PC-3 (cell line): ENCODE measurements at regions not wholly inside any gene's neighbourhood (a gene's known extent, or its start where the extent isn't known, plus 50 kb on each side); places are given as distances from the start of the nearest gene placed in this dataset.

Source experiments
- ATAC-seq: fragments of 200-7000 bp; cut with Tn5 transposase; 2 replicates; pipeline ENCODE4 v1.9.1; 2020; ENCODE audit warnings: mild to moderate bottlenecking, moderate library complexity
- BruUV-seq: library from RNA; stranded (reverse); fragments of 400-500 nt; replicated peaks from 2 replicates; lab custom pipeline; 2021; lab: Mats Ljungman, UMichigan
- CTCF ChIA-PET: fragments of 300-600 bp; sonication (Branson Sonifier 250); formaldehyde crosslinking; loops from one replicate; lab custom pipeline; 2022; ENCODE audit warnings: antibody characterized with exemption; lab: Charles Lee
- POLR2A ChIA-PET: fragments of 300-600 bp; sonication (Branson Sonifier 250); formaldehyde crosslinking; loops from one replicate; lab custom pipeline; 2022; ENCODE audit warnings: antibody characterized with exemption; ENCODE audit not compliant: unreplicated experiment; lab: Charles Lee
- DNase-seq: peaks from one replicate; pipeline ENCODE4 v3.0.0-alpha.2; 2015
- H2AFZ ChIP-seq: fragments of 300-600 bp; sonication (generic); 2 replicates; pipeline ENCODE4 v1.6.0; 2016; ENCODE audit warnings: antibody characterized with exemption, low read length
- H3F3A ChIP-seq: fragments of 300-600 bp; sonication (generic); one replicate; pipeline ENCODE4 v1.6.0; 2017; ENCODE audit warnings: antibody characterized with exemption, low read length, control low read depth, mild to moderate bottlenecking; ENCODE audit not compliant: unreplicated experiment
- H3K27ac ChIP-seq: fragments of 300-600 bp; sonication (generic); 2 replicates; pipeline ENCODE4 v1.5.1; 2016; ENCODE audit warnings: mild to moderate bottlenecking, low read length
- H3K27me3 ChIP-seq: fragments of 300-600 bp; sonication (generic); 2 replicates; pipeline ENCODE4 v1.6.1; 2016; ENCODE audit warnings: low read length, mixed read lengths
- H3K36me3 ChIP-seq: fragments of 300-600 bp; sonication (generic); 2 replicates; pipeline ENCODE4 v1.6.1; 2016; ENCODE audit warnings: low read depth, mixed run types, low read length, mixed read lengths
- H3K4me1 ChIP-seq: fragments of 300-600 bp; sonication (generic); 2 replicates; pipeline ENCODE4 v1.5.1; 2016; ENCODE audit warnings: low read length; ENCODE audit not compliant: insufficient read depth
- H3K4me2 ChIP-seq: fragments of 300-600 bp; sonication (generic); 2 replicates; pipeline ENCODE4 v1.6.0; 2016; ENCODE audit warnings: low read length
- H3K4me3 ChIP-seq: fragments of 300-600 bp; sonication (generic); 2 replicates; pipeline ENCODE4 v1.5.1; 2016; ENCODE audit warnings: mild to moderate bottlenecking, low read length, mixed read lengths
- H3K79me2 ChIP-seq: fragments of 300-600 bp; sonication (generic); 2 replicates; pipeline ENCODE4 v1.6.1; 2017; ENCODE audit warnings: low read length, mixed read lengths
- H3K9ac ChIP-seq: fragments of 300-600 bp; sonication (generic); 2 replicates; pipeline ENCODE4 v1.6.0; 2016; ENCODE audit warnings: mild to moderate bottlenecking, low read length
- H3K9me2 ChIP-seq: fragments of 300-600 bp; sonication (generic); replicated peaks from 2 replicates; pipeline ENCODE4 v1.6.1; 2016; ENCODE audit warnings: mixed run types, low read length, mixed read lengths
- H3K9me3 ChIP-seq: fragments of 300-600 bp; sonication (generic); 2 replicates; pipeline ENCODE4 v1.6.1; 2016; ENCODE audit warnings: low read length, mixed read lengths
- H4K20me1 ChIP-seq: fragments of 300-600 bp; sonication (generic); 2 replicates; pipeline ENCODE4 v1.6.1; 2016; ENCODE audit warnings: low read length, mixed read lengths
- CTCF ChIP-seq: fragments of 300-600 bp; sonication (generic); conservative IDR thresholded peaks from 2 replicates; pipeline ENCODE4 v1.5.1; 2017; ENCODE audit warnings: antibody characterized with exemption, low read depth, mild to moderate bottlenecking, low read length
- EZH2 ChIP-seq: fragments of 300-600 bp; sonication (generic); IDR thresholded peaks from one replicate; pipeline ENCODE4 v1.6.1; 2017; ENCODE audit warnings: antibody characterized with exemption, mild to moderate bottlenecking, low read length; ENCODE audit not compliant: unreplicated experiment
- EZH2phosphoT487 ChIP-seq: fragments of 300-600 bp; sonication (generic); IDR thresholded peaks from 2 replicates; pipeline ENCODE4 v1.6.1; 2018; ENCODE audit warnings: mild to moderate bottlenecking, antibody characterized with exemption, low read length, borderline replicate concordance
- intact Hi-C: fragments of 100-400 bp; cut with micrococcal nuclease; formaldehyde crosslinking; loops from 2 replicates; pipeline ENCODE4 v1.9.0; 2023

GRCh38 chr1:75991497-75992114 is 59.4 kb upstream of the ASB17 start:
- H3K79me2 ChIP-seq: no peaks in the 10 kb centered on the region
- H3K36me3 ChIP-seq: no peaks in the 10 kb centered on the region
- H3K4me3 ChIP-seq: no peak overlapping the region
- POLR2A ChIA-PET: no interaction called here
- H2AFZ ChIP-seq: no peak overlapping the region
- H3K27me3 ChIP-seq: peaks cover 31% of the 10 kb centered on the region
- no TSS peak for BruUV-seq
- no peaks in the 10 kb centered on the region for H3K9me2 ChIP-seq
- no peak overlapping the region for H3K4me2 ChIP-seq
- no peak overlapping the region for H3K9ac ChIP-seq
- DNase-seq: peak; percentile 80
- no peaks in the 10 kb centered on the region for H3F3A ChIP-seq
- no peaks in the 10 kb centered on the region for H4K20me1 ChIP-seq
- no peaks in the 10 kb centered on the region for H3K4me1 ChIP-seq
- ATAC-seq: peak; percentile 64
- TF ChIP-seq EZH2: no peak
- TF ChIP-seq CTCF: peak; percentile 86
- TF ChIP-seq EZH2phosphoT487: no peak
- CTCF ChIA-PET: no interaction called here
- no peak overlapping the region for H3K27ac ChIP-seq
- intact Hi-C loops: no loop called here
- H3K9me3 ChIP-seq: no peaks in the 10 kb centered on the region

- Histone ChIP-seq H3K4me3 (no peak overlapping the region), H3K9me3 (no peaks in the 10 kb centered on the region), H2AFZ (no peak overlapping the region), H3K4me2 (no peak overlapping the region), H3K27ac (no peak overlapping the region), H3K9me2 (no peaks in the 10 kb centered on the region), H3K9ac (no peak overlapping the region), H3K36me3 (no peaks in the 10 kb centered on the region), H4K20me1 (no peaks in the 10 kb centered on the region), H3K27me3 (peaks cover 31% of the 10 kb centered on the region), H3F3A (no peaks in the 10 kb centered on the region), H3K4me1 (no peaks in the 10 kb centered on the region), H3K79me2 (no peaks in the 10 kb centered on the region)
- ChIA-PET POLR2A (no interaction called here), CTCF (no interaction called here)
- ATAC-seq: no peak
- no TSS peak for BruUV-seq
- no peak for TF ChIP-seq EZH2phosphoT487
- TF ChIP-seq CTCF: no peak
- no peak for TF ChIP-seq EZH2
- no peak for DNase-seq
- intact Hi-C loops: no loop called here
Observed at GRCh38 chr1:75992312-75992711, 60.1 kb upstream of the ASB17 start.

GRCh38 chr1:75993661-75994060 is 61.5 kb upstream of the ASB17 start:
- POLR2A ChIA-PET: no interaction called here
- Histone ChIP-seq H3K9me3 (no peaks in the 10 kb centered on the region), H3K9ac (no peak overlapping the region), H3K27me3 (peaks cover 20% of the 10 kb centered on the region), H3K79me2 (no peaks in the 10 kb centered on the region), H4K20me1 (no peaks in the 10 kb centered on the region), H3K9me2 (no peaks in the 10 kb centered on the region), H3K36me3 (no peaks in the 10 kb centered on the region), H3K4me3 (no peak overlapping the region), H3F3A (no peaks in the 10 kb centered on the region), H3K27ac (no peak overlapping the region), H3K4me1 (no peaks in the 10 kb centered on the region), H2AFZ (no peak overlapping the region), H3K4me2 (no peak overlapping the region)
- CTCF ChIA-PET: no interaction called here
- DNase-seq: no peak
- BruUV-seq: no TSS peak
- intact Hi-C loops: no loop called here
- no peak for TF ChIP-seq CTCF
- TF ChIP-seq EZH2phosphoT487: no peak
- TF ChIP-seq EZH2: no peak
- ATAC-seq: no peak
